NCI-H69 (cell line): ENCODE measurements at regions not wholly inside any gene's neighbourhood (a gene's known extent, or its start where the extent isn't known, plus 50 kb on each side); places are given as distances from the start of the nearest gene placed in this dataset.
A peak's percentile ranks its signal among the peaks of the same experiment; 100 is the strongest.

Experiments used
- DNase-seq: peaks from one replicate; lab custom pipeline; 2025; lab: John Stamatoyannopoulos, UW

DNA sequence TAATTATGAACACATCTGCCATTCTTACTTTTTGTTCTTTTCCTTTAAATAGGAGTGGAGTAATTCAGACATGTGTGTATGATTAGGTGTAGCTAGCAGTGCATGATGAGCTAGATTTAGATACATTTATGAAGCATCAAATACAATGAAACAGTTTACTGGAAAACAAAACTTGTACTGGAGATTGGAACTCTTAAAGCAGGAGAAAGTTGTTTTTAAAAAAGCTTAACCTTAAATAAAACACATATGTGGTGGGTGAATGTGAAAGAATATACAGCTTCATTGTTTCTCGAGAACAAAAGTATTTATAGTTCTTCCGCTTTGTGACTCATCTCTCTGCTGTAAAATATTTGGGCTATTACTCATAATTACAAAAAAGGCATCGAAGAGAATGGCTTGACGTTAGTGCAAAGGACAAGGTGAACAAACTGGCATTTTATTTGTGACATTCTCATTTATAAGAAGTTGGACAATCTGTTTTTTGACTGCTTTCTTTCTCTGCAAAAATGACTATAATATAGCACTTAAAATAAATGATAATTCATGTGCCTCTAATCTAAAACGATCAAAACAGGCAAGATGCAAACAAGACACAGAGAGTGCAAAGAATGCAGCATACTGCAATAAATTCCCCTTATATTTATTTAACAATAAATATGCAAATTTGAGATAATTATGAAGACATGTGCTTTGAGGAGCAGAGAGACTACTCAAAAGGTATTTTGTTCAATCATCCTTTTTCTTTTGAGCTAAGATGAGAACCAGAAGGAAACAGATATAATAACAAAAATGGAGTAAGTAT is 478.8 kb downstream of the CETN3 start:
- DNase-seq, result no peak

DNA sequence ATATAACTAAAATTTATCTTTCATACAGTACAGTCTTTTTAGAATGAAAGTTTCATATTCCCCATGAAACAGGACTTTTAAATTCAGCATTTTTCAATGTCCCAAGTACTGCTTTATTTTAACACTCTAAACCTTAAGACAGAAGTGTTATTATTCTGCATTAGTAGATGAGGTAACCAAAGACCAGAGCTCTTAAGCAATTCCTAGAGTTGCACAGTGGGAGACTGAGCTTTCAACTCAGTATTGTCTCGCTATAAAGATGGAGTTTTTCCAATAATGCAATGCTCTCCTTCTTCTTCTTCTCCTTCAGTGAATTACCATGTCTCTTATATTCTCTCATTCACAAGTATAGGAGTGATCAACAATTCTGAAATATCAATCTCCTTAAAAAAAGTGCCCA is 479.7 kb downstream of the CETN3 start:
- DNase-seq, result no peak

- DNase-seq, result no peak
Observed at GRCh38 chr5:89929173-89929572, 480.4 kb downstream of the CETN3 start.

GRCh38 chr5:89922161-89922560 is 487.4 kb downstream of the CETN3 start:
- DNase-seq, result no peak

- no peak for DNase-seq
Observed at GRCh38 chr5:89917112-89917511, 492.4 kb downstream of the CETN3 start.

DNA sequence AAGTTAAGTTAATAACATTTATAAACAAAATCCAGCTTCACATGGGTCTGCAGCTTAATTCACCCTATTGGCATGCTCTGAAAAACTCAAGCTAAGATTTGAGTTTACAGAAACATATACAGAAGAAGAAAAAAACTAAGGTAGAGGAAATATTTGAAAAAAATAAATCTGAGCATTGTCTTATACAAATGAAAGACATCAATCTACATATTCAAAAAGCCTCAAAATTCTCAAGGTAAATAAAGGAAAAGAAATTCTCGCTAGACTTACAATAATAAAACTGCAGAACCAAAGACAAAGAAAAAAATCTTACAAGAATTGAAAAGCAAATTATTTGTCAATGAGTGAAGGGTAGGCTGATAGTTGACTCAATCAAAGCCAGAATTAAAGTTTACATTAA is 493.4 kb downstream of the CETN3 start:
- DNase-seq, result no peak

- DNase-seq, result no peak
Observed at GRCh38 chr5:89908876-89909275, 500.7 kb downstream of the CETN3 start.

DNA sequence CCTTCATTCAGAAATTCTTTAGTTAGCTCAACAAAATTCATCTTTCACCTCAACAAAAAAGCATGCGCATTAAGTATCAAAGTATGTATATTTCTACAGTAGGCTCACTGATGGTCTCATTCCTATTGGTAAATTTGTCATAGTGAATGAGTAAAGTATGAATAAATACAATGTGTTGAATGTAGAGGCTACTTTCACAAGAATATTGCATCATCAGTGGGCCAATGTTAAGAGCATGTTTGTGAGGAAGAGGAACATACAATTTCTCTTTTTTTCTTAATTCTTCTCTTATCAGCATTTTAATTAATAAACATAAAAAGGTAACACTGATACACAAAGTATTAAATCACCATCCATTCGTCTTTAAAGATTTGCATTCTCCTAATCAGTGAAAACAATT is 505.1 kb downstream of the CETN3 start:
- DNase-seq, result no peak

- no peak for DNase-seq
Observed at GRCh38 chr5:89901983-89902382, 507.6 kb downstream of the CETN3 start.

DNA sequence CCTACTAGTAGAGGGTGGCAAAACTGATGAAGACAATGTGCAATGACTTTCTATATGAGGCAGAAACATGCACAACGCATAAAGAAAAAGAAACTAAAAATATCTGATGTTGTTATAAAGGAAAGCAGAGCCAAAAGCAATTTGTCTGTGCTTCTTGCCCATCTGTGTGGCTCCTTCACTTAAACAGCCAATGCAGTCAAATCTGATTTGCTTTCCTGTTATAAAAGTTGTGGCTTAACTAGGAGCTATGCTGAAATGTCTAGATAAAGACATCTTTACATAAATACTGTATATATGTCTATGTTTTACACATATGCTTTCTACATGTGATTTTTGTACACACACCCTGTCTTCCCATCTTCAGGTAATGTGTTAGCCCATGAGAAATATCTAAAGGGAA is 508.2 kb downstream of the CETN3 start:
- DNase-seq, result no peak

DNA sequence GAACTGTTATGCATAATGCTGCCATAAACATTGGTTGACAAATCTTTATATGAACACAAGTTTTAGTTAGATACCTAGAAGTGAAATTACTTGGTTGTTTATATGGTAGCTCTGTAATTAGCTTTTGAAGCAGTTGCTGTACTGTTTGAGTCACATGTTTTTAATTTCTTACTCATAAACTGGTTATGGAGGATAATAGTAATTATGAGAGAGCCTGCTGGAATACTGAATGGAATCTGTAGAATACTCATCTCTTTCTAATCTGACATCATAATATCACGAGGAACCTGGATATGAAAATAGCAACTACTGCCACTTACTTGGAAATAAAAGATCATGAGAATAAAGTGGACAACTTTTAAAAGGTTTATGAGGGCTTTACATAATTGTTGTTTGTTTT is 509.2 kb downstream of the CETN3 start:
- DNase-seq, result no peak

- no peak for DNase-seq
Observed at GRCh38 chr5:89899559-89899958, 510.0 kb downstream of the CETN3 start.

- no peak for DNase-seq
Observed at GRCh38 chr5:89893546-89893945, 516.0 kb downstream of the CETN3 start.

GRCh38 chr5:89885670-89886069 is 523.9 kb downstream of the CETN3 start:
- DNase-seq, result no peak

DNA sequence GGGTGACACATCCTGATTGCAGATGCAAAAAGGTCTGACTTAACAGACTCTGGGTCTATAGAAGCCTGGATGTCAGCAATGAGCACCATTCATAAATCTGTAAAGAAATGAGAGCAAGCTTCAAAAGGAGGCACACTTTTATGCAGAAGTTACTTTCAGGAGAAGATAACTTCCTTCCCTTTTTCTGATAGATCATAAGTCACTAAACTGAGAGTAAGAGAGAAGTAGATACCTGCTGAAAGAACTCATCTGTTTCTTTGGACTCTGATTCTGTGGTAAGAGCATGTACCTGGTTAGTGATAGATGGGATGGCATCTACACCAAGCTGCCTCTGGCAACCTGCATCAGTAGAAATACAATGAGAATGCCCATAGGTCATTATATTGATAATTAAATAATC is 525.6 kb downstream of the CETN3 start:
- no peak for DNase-seq

DNA sequence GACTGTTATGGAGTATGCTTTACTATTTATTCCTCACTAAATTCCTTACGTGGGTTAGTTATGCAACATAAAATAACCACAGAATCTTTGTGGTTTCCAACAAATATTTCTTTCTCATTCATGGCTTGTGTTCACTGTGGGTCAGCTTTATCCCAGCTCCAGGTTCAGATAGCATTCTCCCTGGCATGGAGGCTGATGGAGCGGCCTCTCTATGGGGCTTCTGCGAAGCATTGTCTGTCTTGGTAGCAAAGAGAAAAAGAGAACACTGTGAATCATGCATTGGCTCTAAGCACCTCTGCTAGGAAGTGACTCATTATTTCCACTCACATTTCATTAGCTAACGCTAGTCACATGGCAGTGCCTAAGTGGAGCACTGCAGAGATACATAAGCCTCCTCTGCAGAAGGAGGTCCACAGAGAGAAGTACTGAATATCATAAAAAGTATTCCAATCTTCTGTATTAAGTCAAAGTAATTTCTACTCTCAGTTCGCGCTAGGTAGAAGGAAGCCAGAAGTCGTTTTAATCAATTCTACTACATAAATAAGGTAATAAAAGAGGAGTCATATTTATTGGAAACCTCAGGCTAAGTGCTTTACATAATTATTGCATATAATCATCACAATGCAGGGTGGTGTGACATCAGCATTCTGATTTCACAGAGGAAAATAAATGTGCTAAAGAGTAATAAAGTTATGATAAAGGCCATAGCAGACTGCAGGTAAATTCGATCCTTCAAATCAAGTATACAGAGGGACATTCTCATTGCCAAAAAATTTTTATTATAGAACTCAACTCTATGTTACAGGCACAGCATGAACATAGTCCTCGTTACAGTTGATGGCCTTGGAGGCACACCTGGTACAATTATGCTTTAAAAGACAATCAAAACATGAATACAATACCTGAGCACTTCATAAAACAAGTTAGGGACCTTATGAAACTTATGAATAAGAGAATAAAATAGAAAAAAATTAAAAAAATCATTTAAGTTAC is 531.1 kb downstream of the CETN3 start:
- DNase-seq, result peak; percentile 30

GRCh38 chr5:89871906-89872305 is 537.6 kb downstream of the CETN3 start:
- no peak for DNase-seq

- DNase-seq, result no peak
Observed at GRCh38 chr5:89869346-89869745, 540.2 kb downstream of the CETN3 start.

DNA sequence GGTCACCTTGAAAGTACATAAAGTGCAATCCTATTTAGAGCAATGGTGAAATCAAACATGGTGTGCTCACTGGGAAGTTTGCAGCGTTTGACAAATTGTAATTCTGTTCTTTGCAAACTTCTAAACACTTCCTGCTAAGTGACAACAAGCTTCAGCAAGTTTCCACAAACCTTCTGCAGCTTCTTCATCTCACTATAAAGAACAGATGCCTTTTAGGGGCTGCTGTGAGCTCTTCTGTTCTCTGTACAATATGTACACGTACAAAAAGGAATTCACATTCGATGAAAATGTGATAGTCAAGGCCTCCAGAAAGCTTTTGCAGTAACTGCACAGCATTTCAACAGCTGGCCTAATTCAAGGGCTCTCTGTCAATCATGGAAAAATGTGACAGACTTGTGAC is 543.1 kb downstream of the CETN3 start:
- DNase-seq, result no peak

GRCh38 chr5:89864941-89865340 is 544.6 kb downstream of the CETN3 start:
- no peak for DNase-seq

- no peak for DNase-seq
Observed at GRCh38 chr5:89857790-89858189, 551.8 kb downstream of the CETN3 start.

DNA sequence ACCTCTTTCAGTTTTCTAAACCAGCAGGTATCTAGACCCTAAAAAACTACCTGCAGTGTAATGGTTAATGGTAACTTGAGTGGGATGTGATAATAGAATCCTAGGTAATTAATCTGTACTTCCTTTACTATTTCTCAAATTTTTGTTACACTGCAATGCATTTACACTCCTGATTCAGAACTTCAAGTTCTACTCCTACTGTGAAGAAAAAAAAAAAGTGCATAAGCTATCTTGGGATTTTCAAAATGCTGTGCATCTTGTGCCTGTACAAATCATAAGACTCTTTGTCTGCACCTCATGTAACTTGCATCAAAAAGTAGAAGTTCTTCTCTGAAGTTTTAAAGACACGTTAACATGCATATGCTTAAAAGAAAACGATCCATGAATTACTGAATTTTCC is 554.1 kb downstream of the CETN3 start:
- no peak for DNase-seq

DNA sequence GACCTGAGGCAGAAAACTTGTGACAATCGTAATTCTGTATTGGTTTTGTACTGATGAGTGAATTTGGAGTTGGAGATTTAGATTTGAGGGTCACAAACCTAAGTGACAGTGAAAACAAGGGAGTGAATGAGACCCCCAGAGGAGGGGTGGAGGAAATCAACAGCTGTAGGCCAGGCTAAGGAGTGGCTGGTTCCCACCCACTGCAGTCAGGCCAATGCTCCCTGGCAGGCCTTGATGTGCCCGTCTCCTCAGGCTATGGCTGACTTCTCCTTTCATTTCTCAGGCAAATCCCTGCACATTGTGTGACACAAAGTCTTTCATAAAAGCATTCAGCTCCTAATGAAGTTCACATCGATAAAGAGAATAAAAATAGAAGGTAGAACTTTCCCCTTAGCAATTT is 557.6 kb downstream of the CETN3 start:
- DNase-seq, result no peak
